SK-N-SH treated with all-trans-retinoic acid at 6 μM for 48 hours (cell line): ENCODE measurements at regions not wholly inside any gene's neighbourhood (a gene's known extent, or its start where the extent isn't known, plus 50 kb on each side); places are given as distances from the start of the nearest gene placed in this dataset.

Source experiments
- ARNTL ChIP-seq: fragments of 450-650 bp; formaldehyde crosslinking; IDR thresholded peaks from 2 replicates; pipeline ENCODE4 v1.5.0; 2020; ENCODE audit warnings: low read depth, mild to moderate bottlenecking, moderate library complexity, borderline replicate concordance
- CSDC2 ChIP-seq: fragments of 250-450 bp; sonication (Bioruptor Pico); IDR thresholded peaks from 2 replicates; pipeline ENCODE4 v1.5.0; 2020; ENCODE audit warnings: mild to moderate bottlenecking, moderate library complexity
- ESRRG ChIP-seq: fragments of 250-450 bp; sonication (Bioruptor Pico); IDR thresholded peaks from 2 replicates; pipeline ENCODE4 v1.6.1; 2021; ENCODE audit warnings: mild to moderate bottlenecking
- PPARA ChIP-seq: fragments of 250-450 bp; sonication (Bioruptor Pico); IDR thresholded peaks from 2 replicates; pipeline ENCODE4 v1.5.0; 2020; ENCODE audit warnings: mild to moderate bottlenecking, borderline replicate concordance
- TOX ChIP-seq: fragments of 250-450 bp; sonication (Bioruptor Pico); IDR thresholded peaks from 2 replicates; pipeline ENCODE4 v1.8.0; 2021; ENCODE audit warnings: mild to moderate bottlenecking, moderate library complexity, borderline replicate concordance
- ZFP3 ChIP-seq: fragments of 250-450 bp; sonication (Bioruptor Pico); IDR thresholded peaks from 2 replicates; pipeline ENCODE4 v1.5.0; 2020; ENCODE audit warnings: mild to moderate bottlenecking, moderate library complexity

DNA sequence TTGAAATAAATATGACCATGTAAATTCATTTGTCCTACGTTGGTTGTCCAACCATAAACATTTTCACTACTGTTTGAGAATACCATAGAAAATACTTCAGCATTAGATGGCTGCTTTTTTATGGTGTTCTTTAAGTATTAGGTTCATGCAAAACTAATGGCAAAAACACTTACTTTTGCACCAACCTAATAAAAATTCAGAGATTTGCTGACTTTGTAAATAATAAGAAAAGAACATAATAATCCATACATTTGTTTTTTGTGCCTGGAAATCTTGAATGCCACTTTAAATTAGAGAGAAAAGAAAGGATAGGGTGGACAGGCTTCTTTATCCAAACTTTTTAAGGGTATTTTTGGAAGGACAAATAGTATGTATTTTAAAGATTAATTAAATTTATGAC is 719.7 kb upstream of the TYRP1 start:
- no peak for TF ChIP-seq ARNTL
- TF ChIP-seq PPARA (CRISPR knock-in tag) = no peak
- TF ChIP-seq ZFP3 (CRISPR knock-in tag) = no peak
- TF ChIP-seq CSDC2 (CRISPR knock-in tag) = no peak
- no peak for TF ChIP-seq TOX (CRISPR knock-in tag)
- TF ChIP-seq ESRRG = no peak
